GM20000 (cell line): ENCODE measurements at regions not wholly inside any gene's neighbourhood (a gene's known extent, or its start where the extent isn't known, plus 50 kb on each side); places are given as distances from the start of the nearest gene placed in this dataset.

Source experiments
- DNase-seq: peaks from one replicate; pipeline ENCODE4 v3.0.0; 2012; ENCODE audit warnings: low spot score
- CTCF ChIP-seq: IDR thresholded peaks from 2 replicates; pipeline ENCODE4 v1.5.1; 2012; ENCODE audit warnings: mild to moderate bottlenecking, control low read depth; ENCODE audit errors: extremely low read depth, missing control alignments

DNA sequence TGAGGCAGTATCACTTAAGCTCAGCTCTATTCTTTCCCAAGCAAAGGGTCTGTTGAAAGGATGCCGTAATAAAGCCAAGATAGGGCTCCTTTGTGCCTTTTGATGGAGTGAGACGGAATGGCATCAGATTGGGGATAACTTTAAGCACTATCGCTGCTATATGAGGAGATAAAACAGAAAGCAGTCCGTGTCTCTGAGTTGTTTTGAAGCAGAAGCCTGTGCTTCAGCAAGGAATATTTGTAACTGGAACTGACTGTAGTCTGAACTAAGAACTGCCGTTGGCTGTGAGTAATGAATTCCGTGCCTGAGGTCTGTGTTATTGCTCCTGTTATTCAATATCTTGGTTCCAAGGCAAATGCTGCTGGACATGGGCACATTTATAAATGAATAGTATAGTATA is 297.4 kb downstream of the ANKRD50 start:
- no peak for DNase-seq
- TF ChIP-seq CTCF: no peak

DNA sequence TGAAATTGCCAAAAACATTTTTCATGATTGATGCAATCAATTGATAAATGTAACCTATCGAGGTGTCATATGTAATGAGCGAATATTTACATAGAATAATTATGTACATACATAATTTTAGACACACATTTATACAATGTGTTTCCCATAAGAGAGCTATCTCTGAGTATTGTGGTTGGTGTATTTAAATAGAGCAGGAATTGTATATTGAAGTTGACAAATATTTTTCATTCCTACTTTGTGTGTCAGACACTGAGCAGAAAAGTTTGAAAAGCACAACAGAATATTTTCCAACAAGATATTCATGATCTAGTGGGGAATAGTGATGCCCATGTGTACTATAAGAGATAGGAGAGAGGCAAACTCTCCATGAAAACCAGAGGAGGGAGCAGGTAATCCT is 295.2 kb downstream of the ANKRD50 start:
- DNase-seq: no peak
- TF ChIP-seq CTCF: no peak

DNA sequence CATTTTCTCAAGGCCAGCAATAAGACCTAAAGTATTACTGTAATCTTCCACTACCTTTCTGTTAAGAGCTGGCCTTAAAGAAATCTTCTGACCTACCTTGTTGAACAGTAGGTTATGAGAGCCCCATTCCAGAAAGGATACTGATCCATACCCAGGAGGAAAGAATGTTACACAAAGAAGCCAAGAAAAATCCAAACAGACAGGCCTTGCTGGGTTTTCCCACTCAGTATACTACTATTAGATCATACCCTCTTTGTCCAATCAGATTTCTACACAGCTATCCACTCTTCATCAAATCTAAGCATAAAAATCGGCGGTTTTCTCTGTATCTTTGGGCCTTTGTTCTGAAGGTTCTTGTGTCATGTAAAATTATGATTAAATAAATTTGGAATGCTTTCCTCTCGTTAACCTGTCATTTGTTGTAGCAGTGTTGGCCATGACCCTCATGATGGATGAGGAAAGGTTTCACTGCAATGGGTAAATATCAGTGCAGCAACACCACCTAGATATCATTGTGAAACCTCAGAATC is 292.3 kb downstream of the ANKRD50 start:
- no peak for DNase-seq
- TF ChIP-seq CTCF: no peak

DNA sequence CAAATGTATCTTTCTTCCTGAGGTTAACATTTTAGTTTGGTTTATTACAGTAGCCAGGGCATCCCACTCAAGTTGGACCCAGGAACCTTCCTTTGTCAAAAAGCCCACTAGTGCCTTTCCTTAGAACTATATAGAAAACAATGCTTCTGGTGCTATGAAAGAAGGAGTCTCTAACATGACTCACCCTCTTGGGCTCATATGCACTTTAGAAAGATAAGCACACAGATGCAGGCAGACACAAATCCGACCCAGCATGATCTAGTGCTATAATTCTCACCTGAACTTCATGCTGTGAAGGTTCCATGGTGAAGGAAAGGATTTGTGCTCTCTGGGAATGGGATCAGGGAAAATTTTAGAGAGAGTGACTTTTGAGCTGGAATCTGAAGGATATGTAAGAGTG is 289.4 kb downstream of the ANKRD50 start:
- TF ChIP-seq CTCF: no peak
- no peak for DNase-seq

- no peak for TF ChIP-seq CTCF
- no peak for DNase-seq
Measured at GRCh38 chr4:124426279-124426678, 286.3 kb downstream of the ANKRD50 start.

GRCh38 chr4:124427095-124427767 is 285.3 kb downstream of the ANKRD50 start:
- DNase-seq: no peak
- no peak for TF ChIP-seq CTCF

GRCh38 chr4:124428648-124429047 is 283.9 kb downstream of the ANKRD50 start:
- no peak for TF ChIP-seq CTCF
- DNase-seq: no peak
